C4-2B (cell line): ENCODE measurements at regions not wholly inside any gene's neighbourhood (a gene's known extent, or its start where the extent isn't known, plus 50 kb on each side); places are given as distances from the start of the nearest gene placed in this dataset.

ENCODE experiments used
- ZFX ChIP-seq: fragments of 450-650 bp; IDR thresholded peaks from 2 replicates; pipeline ENCODE4 v1.6.1; 2017
- TF ChIP-seq, protein P1 (sequence below): fragments of 450-650 bp; conservative IDR thresholded peaks from 2 replicates; pipeline ENCODE4 v1.5.1; 2017; ENCODE audit warnings: mild to moderate bottlenecking

GRCh38 chr14:59100205-59100604 lies 88.3 kb upstream of the DAAM1 start:
- TF ChIP-seq, protein P1, sequence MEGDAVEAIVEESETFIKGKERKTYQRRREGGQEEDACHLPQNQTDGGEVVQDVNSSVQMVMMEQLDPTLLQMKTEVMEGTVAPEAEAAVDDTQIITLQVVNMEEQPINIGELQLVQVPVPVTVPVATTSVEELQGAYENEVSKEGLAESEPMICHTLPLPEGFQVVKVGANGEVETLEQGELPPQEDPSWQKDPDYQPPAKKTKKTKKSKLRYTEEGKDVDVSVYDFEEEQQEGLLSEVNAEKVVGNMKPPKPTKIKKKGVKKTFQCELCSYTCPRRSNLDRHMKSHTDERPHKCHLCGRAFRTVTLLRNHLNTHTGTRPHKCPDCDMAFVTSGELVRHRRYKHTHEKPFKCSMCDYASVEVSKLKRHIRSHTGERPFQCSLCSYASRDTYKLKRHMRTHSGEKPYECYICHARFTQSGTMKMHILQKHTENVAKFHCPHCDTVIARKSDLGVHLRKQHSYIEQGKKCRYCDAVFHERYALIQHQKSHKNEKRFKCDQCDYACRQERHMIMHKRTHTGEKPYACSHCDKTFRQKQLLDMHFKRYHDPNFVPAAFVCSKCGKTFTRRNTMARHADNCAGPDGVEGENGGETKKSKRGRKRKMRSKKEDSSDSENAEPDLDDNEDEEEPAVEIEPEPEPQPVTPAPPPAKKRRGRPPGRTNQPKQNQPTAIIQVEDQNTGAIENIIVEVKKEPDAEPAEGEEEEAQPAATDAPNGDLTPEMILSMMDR: no peak
- TF ChIP-seq ZFX: no peak
